GM23338 (cell line): ENCODE measurements at regions not wholly inside any gene's neighbourhood (a gene's known extent, or its start where the extent isn't known, plus 50 kb on each side); places are given as distances from the start of the nearest gene placed in this dataset.
"Not testable (repeated sequence)": the region's sequence is repeated elsewhere in the genome, so short reads cannot be mapped to it uniquely, and the experiment has no call there.

ENCODE experiments used
- CREB1 ChIP-seq: fragments of 250-450 bp; sonication (Bioruptor Pico); IDR thresholded peaks from 2 replicates; pipeline ENCODE4 v1.5.0; 2020; ENCODE audit warnings: low read depth, mild to moderate bottlenecking, moderate library complexity
- CTCF ChIP-seq, 2 experiments: fragments of 200-600 bp in 1 of 2; sonication (generic) in 1 of 2; conservative IDR thresholded peaks; 2 replicates each; pipeline versions ENCODE4 v1.5.1 to v1.6.1; 2016 to 2017; ENCODE audit warnings: antibody characterized with exemption in 2 of 2, low read depth in 2 of 2, mild to moderate bottlenecking in 2 of 2, moderate library complexity in 1 of 2
- ETS1 ChIP-seq: IDR thresholded peaks from 2 replicates; pipeline ENCODE4 v1.6.1; 2016; ENCODE audit warnings: antibody characterized with exemption
- EZH2 ChIP-seq: fragments of 200-600 bp; sonication (generic); IDR thresholded peaks from one replicate; pipeline ENCODE4 v1.8.0; 2017; ENCODE audit warnings: antibody characterized with exemption, mild to moderate bottlenecking, low read depth; ENCODE audit not compliant: unreplicated experiment
- EZH2phosphoT487 ChIP-seq: fragments of 200-600 bp; sonication (generic); IDR thresholded peaks from one replicate; pipeline ENCODE4 v1.8.1; 2018; ENCODE audit warnings: antibody characterized with exemption; ENCODE audit not compliant: unreplicated experiment
- POLR2AphosphoS5 ChIP-seq: IDR thresholded peaks from 2 replicates; pipeline ENCODE4 v1.6.1; 2016; ENCODE audit warnings: antibody characterized with exemption, low read depth
- REST ChIP-seq: IDR thresholded peaks from one replicate; pipeline ENCODE4 v1.6.1; 2018; ENCODE audit warnings: antibody characterized with exemption; ENCODE audit not compliant: unreplicated experiment

- not testable (repeated sequence) for TF ChIP-seq CTCF (conservative IDR thresholded peaks at IDR 0.05; ENCODE audit: low read depth in 2 of 2); EZH2phosphoT487; POLR2AphosphoS5; EZH2; ETS1; REST; CREB1
Observed at GRCh38 chr4:79245200-79245940, 80.5 kb downstream of the NAA11 start.
